Left kidney (tissue), 1 donor: ENCODE measurements at regions not wholly inside any gene's neighbourhood (a gene's known extent, or its start where the extent isn't known, plus 50 kb on each side); places are given as distances from the start of the nearest gene placed in this dataset.

Source experiments
- DNase-seq: peaks from one replicate; pipeline ENCODE4 v3.0.0-alpha.2; 2013

GRCh38 chr5:158301186-158301585 lies 442.2 kb upstream of the CLINT1 start:
- no peak for DNase-seq

GRCh38 chr5:158300256-158300655 lies 441.3 kb upstream of the CLINT1 start:
- DNase-seq, result no peak

- DNase-seq, result no peak
Measured at GRCh38 chr5:158297002-158297527, 438.1 kb upstream of the CLINT1 start.

GRCh38 chr5:158294701-158295100 lies 435.8 kb upstream of the CLINT1 start:
- no peak for DNase-seq

- DNase-seq, result no peak
Measured at GRCh38 chr5:158292981-158293380, 434.0 kb upstream of the CLINT1 start.

- no peak for DNase-seq
Measured at GRCh38 chr5:158289967-158290366, 431.0 kb upstream of the CLINT1 start.

- no peak for DNase-seq
Measured at GRCh38 chr5:158288272-158288657, 429.3 kb upstream of the CLINT1 start.

GRCh38 chr5:158287643-158288271 lies 428.8 kb upstream of the CLINT1 start:
- peak; percentile 50 for DNase-seq

- DNase-seq, result no peak
Measured at GRCh38 chr5:158286827-158287226, 427.9 kb upstream of the CLINT1 start.

GRCh38 chr5:158285698-158286097 lies 426.8 kb upstream of the CLINT1 start:
- DNase-seq, result no peak

- no peak for DNase-seq
Measured at GRCh38 chr5:158284242-158284641, 425.3 kb upstream of the CLINT1 start.

- no peak for DNase-seq
Measured at GRCh38 chr5:158283397-158283796, 424.5 kb upstream of the CLINT1 start.

GRCh38 chr5:158278216-158278925 lies 419.4 kb upstream of the CLINT1 start:
- no peak for DNase-seq

GRCh38 chr5:158277276-158277675 lies 418.3 kb upstream of the CLINT1 start:
- DNase-seq, result no peak

GRCh38 chr5:158276692-158277091 lies 417.7 kb upstream of the CLINT1 start:
- no peak for DNase-seq

GRCh38 chr5:158275511-158275910 lies 416.6 kb upstream of the CLINT1 start:
- DNase-seq, result no peak

GRCh38 chr5:158273035-158273434 lies 414.1 kb upstream of the CLINT1 start:
- no peak for DNase-seq

- no peak for DNase-seq
Measured at GRCh38 chr5:158272409-158272808, 413.5 kb upstream of the CLINT1 start.

- no peak for DNase-seq
Measured at GRCh38 chr5:158270996-158271554, 412.1 kb upstream of the CLINT1 start.

- no peak for DNase-seq
Measured at GRCh38 chr5:158268286-158268685, 409.3 kb upstream of the CLINT1 start.

GRCh38 chr5:158267228-158267627 lies 408.3 kb upstream of the CLINT1 start:
- no peak for DNase-seq

- peak; percentile 71 for DNase-seq
Measured at GRCh38 chr5:158265931-158266700, 407.2 kb upstream of the CLINT1 start.

GRCh38 chr5:158265346-158265745 lies 406.4 kb upstream of the CLINT1 start:
- DNase-seq, result no peak
